MCF 10A (cell line): ENCODE measurements at regions not wholly inside any gene's neighbourhood (a gene's known extent, or its start where the extent isn't known, plus 50 kb on each side); places are given as distances from the start of the nearest gene placed in this dataset.
"Not testable (repeated sequence)": the region's sequence is repeated elsewhere in the genome, so short reads cannot be mapped to it uniquely, and the experiment has no call there.

Experiments
- BruUV-seq: library from RNA; stranded (reverse); fragments of 400-500 nt; replicated peaks from 2 replicates; lab custom pipeline; 2021; lab: Mats Ljungman, UMichigan
- CTCF ChIA-PET: fragments of 300-600 bp; sonication (Branson Sonifier 250); formaldehyde crosslinking; extraction: SDS; loops from one replicate; lab custom pipeline; 2021; ENCODE audit warnings: antibody characterized with exemption, inconsistent platforms; lab: Yijun Ruan, JAX
- POLR2A ChIA-PET: fragments of 300-600, 350-650 bp; sonication (Branson Sonifier 250); formaldehyde crosslinking; extraction: SDS; loops from one replicate; lab custom pipeline; 2020; ENCODE audit warnings: antibody characterized with exemption, inconsistent platforms; lab: Yijun Ruan, JAX
- DNase-seq: peaks from one replicate; pipeline ENCODE4 v3.0.0-alpha.2; 2018; ENCODE audit not compliant: unreplicated experiment
- H3K27ac Mint-ChIP-seq: one replicate; pipeline ENCODE4 v1.8.0; 2022; ENCODE audit warnings: mild to moderate bottlenecking, low read depth, mixed read lengths; ENCODE audit not compliant: unreplicated experiment
- H3K27me3 Mint-ChIP-seq: one replicate; pipeline ENCODE4 v1.8.0; 2022; ENCODE audit warnings: mixed read lengths; ENCODE audit not compliant: insufficient read depth, unreplicated experiment
- H3K36me3 Mint-ChIP-seq: one replicate; pipeline ENCODE4 v1.8.0; 2022; ENCODE audit warnings: mild to moderate bottlenecking, moderate library complexity, mixed read lengths; ENCODE audit not compliant: insufficient read depth, unreplicated experiment
- H3K4me1 Mint-ChIP-seq: one replicate; pipeline ENCODE4 v1.8.0; 2022; ENCODE audit warnings: mixed read lengths; ENCODE audit not compliant: insufficient read depth, unreplicated experiment
- H3K4me3 Mint-ChIP-seq: one replicate; pipeline ENCODE4 v1.8.0; 2022; ENCODE audit warnings: mild to moderate bottlenecking, moderate library complexity, mixed read lengths; ENCODE audit not compliant: unreplicated experiment
- H3K9me3 Mint-ChIP-seq: one replicate; pipeline ENCODE4 v1.8.0; 2022; ENCODE audit warnings: mixed read lengths; ENCODE audit not compliant: unreplicated experiment
- intact Hi-C: fragments of 100-400 bp; cut with micrococcal nuclease; formaldehyde crosslinking; loops from 2 replicates; pipeline ENCODE4 v1.14.1; 2022
- TF ChIP-seq, protein P1 (sequence below): fragments of 200-600 bp; IDR thresholded peaks from one replicate; pipeline ENCODE4 v1.8.0; 2022; ENCODE audit warnings: antibody characterized with exemption, mild to moderate bottlenecking; ENCODE audit not compliant: unreplicated experiment

DNA sequence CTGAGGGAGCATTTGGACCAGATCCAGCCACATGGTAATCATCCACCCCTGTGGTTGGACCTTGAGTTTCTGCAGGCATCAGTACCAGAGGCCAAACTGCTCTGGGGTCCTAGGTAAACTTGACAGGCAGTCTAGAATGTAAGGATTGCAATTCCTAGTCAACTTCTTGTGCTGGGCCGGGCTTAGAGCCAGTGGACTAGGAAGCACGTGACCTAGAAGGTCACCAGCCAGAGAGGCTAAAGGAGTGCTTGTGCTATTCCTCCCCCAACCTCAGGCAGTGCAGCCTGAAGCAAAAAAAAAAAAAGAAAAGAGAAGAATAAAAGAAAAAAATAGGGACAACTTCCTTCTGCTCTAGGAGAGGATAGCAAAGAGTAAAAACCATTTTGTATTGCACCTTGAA lies 406.2 kb upstream of the FTMT start:
- Mint-ChIP-seq H3K36me3 (peaks cover 6% of the 10 kb centered on the region), H3K4me1 (no peaks in the 10 kb centered on the region), H3K9me3 (peaks cover 15% of the 10 kb centered on the region), H3K27me3 (no peaks in the 10 kb centered on the region), H3K27ac (no peak overlapping the region), H3K4me3 (no peak overlapping the region)
- intact Hi-C loops: no loop called here
- POLR2A ChIA-PET: no interaction called here
- BruUV-seq: no TSS peak
- TF ChIP-seq, protein P1, sequence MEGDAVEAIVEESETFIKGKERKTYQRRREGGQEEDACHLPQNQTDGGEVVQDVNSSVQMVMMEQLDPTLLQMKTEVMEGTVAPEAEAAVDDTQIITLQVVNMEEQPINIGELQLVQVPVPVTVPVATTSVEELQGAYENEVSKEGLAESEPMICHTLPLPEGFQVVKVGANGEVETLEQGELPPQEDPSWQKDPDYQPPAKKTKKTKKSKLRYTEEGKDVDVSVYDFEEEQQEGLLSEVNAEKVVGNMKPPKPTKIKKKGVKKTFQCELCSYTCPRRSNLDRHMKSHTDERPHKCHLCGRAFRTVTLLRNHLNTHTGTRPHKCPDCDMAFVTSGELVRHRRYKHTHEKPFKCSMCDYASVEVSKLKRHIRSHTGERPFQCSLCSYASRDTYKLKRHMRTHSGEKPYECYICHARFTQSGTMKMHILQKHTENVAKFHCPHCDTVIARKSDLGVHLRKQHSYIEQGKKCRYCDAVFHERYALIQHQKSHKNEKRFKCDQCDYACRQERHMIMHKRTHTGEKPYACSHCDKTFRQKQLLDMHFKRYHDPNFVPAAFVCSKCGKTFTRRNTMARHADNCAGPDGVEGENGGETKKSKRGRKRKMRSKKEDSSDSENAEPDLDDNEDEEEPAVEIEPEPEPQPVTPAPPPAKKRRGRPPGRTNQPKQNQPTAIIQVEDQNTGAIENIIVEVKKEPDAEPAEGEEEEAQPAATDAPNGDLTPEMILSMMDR: no peak
- CTCF ChIA-PET: no interaction called here
- DNase-seq: no peak

DNA sequence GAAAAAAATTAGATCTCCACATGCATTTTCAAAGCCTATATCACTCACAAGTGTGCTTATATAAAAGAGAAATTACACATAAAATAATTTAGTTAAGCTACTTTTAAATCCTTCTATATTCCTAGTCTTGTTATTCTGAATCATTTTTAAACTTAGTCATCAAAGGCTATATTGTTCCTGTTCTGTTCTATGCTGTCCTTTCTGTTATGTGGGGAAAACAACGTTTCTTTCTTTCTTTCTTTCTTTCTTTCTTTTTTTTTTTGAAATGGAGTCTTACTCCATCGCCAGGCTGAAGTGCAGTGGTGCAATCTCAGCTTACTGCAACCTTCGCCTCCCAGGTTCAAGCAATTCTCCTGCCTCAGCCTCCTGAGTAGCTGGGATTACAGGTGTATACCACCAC lies 389.2 kb upstream of the FTMT start:
- BruUV-seq: no TSS peak
- ChIA-PET POLR2A (no interaction called here), CTCF (interaction anchor here (1.1 to 1.4 kb wide), 2 partner anchors 11 to 611 kb away, joined by 4 read pairs; no protein-coding TSS in a partner anchor)
- intact Hi-C loops: no loop called here
- Mint-ChIP-seq H3K9me3 (no peaks in the 10 kb centered on the region), H3K4me1 (no peaks in the 10 kb centered on the region), H3K4me3 (no peak overlapping the region), H3K27me3 (no peaks in the 10 kb centered on the region), H3K27ac (no peak overlapping the region), H3K36me3 (no peaks in the 10 kb centered on the region)
- TF ChIP-seq, protein P1: no peak
- no peak for DNase-seq

DNA sequence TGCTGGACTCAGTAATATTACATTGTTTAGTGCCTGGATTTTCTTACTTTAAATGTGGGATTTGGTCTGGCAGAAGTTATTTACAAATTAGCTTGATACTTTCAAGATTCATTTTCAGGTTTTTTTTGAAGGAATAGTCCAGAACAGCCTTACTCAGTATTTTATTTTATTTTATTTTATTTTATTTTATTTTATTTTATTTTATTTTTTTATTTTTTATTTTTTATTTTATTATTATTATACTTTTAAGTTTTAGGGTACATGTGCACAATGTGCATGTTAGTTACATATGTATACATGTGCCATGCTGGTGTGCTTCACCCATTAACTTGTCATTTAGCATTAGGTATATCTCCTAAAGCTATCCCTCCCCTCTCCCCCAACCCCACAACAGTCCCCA lies 380.5 kb upstream of the FTMT start:
- H3K4me1 Mint-ChIP-seq, BruUV-seq, DNase-seq, H3K4me3 Mint-ChIP-seq, H3K27ac Mint-ChIP-seq, H3K9me3 Mint-ChIP-seq, POLR2A ChIA-PET, H3K36me3 Mint-ChIP-seq, intact Hi-C loops, H3K27me3 Mint-ChIP-seq, CTCF ChIA-PET: not testable (repeated sequence)

DNA sequence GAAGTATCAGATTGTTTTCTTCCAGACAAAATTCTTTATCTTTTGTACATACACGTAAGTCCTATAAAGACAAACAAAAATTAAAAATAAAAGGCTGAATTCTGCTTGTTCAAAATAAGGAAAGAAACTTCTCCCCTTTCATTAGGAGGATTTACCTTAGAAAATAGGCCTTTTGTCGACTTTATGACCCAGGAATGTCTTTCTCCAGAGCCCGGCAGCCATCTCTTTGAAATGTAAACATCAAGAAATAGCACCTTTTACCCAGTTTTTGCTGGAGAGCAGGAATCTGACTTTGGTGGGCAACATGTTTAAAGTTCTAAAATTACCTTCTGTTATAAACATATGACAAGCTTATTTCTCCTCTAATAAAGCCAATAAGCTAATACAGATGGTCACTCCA lies 373.0 kb upstream of the FTMT start:
- intact Hi-C loops: no loop called here
- Mint-ChIP-seq H3K4me3 (no peak overlapping the region), H3K27ac (no peak overlapping the region), H3K27me3 (no peaks in the 10 kb centered on the region), H3K4me1 (no peaks in the 10 kb centered on the region), H3K9me3 (no peaks in the 10 kb centered on the region), H3K36me3 (no peaks in the 10 kb centered on the region)
- BruUV-seq: no TSS peak
- no peak for DNase-seq
- TF ChIP-seq, protein P1: no peak
- ChIA-PET CTCF (no interaction called here), POLR2A (no interaction called here)

DNA sequence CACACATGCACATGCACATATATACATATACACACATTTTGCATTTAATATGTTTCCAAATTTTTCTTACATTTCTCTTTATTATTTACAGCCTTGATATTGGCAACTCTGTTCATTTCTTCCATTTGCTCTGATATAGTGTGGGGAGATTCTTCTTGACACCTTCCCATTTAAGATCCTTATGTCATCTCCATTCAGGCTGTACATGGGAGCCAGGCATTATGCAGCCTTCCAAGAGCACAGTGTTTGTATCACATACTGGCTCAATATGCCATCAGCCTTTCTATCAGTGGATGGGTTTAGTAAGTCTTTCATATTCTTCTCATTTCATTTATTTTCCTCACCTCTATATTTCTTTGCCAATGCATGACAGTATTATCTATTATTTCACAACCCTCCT lies 372.3 kb upstream of the FTMT start:
- CTCF ChIA-PET: interaction anchor here (1.4 kb wide), 1 partner anchor 20 kb away, joined by 6 read pairs; no protein-coding TSS in a partner anchor
- TF ChIP-seq, protein P1: no peak
- no peak for DNase-seq
- no peaks in the 10 kb centered on the region for H3K4me1 Mint-ChIP-seq
- no peaks in the 10 kb centered on the region for H3K36me3 Mint-ChIP-seq
- intact Hi-C loops: no loop called here
- POLR2A ChIA-PET: no interaction called here
- BruUV-seq: no TSS peak
- no peak overlapping the region for H3K27ac Mint-ChIP-seq
- H3K27me3 Mint-ChIP-seq: no peaks in the 10 kb centered on the region
- no peak overlapping the region for H3K4me3 Mint-ChIP-seq
- H3K9me3 Mint-ChIP-seq: no peaks in the 10 kb centered on the region
